ENCODE measurements at regions not wholly inside any gene's neighbourhood (a gene's known extent, or its start where the extent isn't known, plus 50 kb on each side); places are given as distances from the start of the nearest gene placed in this dataset.

GRCh38 chr6:50289366-50289765 lies 239.6 kb upstream of the DEFB112 start:
- no peak for TF ChIP-seq SIN3A (IDR thresholded peaks at IDR 0.05; ENCODE audit: borderline replicate concordance, insufficient read depth, low read depth, low read length)
- no peak for TF ChIP-seq CTCF (IDR thresholded peaks at IDR 0.05)
- no peak for TF ChIP-seq POLR2AphosphoS5 (IDR thresholded peaks at IDR 0.05; ENCODE audit: low read depth, low read length)
